ENCODE measurements at regions not wholly inside any gene's neighbourhood (a gene's known extent, or its start where the extent isn't known, plus 50 kb on each side); places are given as distances from the start of the nearest gene placed in this dataset.

DNA sequence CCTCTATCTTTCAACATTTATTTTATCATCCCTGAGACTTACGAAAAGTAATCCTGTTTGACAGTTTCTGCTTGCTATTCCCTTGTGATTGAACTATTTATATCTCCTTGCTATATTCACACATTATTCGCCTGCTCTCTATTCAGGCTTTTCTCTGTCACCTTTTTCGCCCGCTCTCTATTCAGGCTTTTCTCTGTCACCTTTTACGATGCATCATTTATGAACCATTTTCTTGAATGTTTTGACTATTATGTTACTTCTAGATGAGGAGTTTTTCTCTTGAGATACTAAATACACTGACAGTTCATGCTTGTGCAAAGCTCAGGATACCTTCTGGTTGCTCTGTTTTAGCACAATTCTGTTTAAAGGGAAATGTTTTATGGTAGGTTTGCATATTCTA is 143.3 kb upstream of the VSTM2A start:
- DNase-seq = no peak
- H3K27ac Mint-ChIP-seq (ENCODE audit: unreplicated experiment) = no peak overlapping the region
- no peaks in the 10 kb centered on the region for H3K4me1 Mint-ChIP-seq (ENCODE audit: low read depth, unreplicated experiment)
- H3K36me3 Mint-ChIP-seq (ENCODE audit: insufficient read depth, unreplicated experiment) = no peaks in the 10 kb centered on the region
- CTCF ChIA-PET = no interaction called here
- H3K4me3 Mint-ChIP-seq (ENCODE audit: low read depth, unreplicated experiment) = no peak overlapping the region
- H3K9me3 Mint-ChIP-seq (ENCODE audit: low read depth, unreplicated experiment) = peaks cover 2% of the 10 kb centered on the region
- BruUV-seq (replicated peaks) = no TSS peak
- intact Hi-C loops (cut with micrococcal nuclease; ENCODE audit: unreplicated experiment) = no loop called here
- H3K27me3 Mint-ChIP-seq (ENCODE audit: unreplicated experiment) = no peaks in the 10 kb centered on the region
- TF ChIP-seq, protein P1, sequence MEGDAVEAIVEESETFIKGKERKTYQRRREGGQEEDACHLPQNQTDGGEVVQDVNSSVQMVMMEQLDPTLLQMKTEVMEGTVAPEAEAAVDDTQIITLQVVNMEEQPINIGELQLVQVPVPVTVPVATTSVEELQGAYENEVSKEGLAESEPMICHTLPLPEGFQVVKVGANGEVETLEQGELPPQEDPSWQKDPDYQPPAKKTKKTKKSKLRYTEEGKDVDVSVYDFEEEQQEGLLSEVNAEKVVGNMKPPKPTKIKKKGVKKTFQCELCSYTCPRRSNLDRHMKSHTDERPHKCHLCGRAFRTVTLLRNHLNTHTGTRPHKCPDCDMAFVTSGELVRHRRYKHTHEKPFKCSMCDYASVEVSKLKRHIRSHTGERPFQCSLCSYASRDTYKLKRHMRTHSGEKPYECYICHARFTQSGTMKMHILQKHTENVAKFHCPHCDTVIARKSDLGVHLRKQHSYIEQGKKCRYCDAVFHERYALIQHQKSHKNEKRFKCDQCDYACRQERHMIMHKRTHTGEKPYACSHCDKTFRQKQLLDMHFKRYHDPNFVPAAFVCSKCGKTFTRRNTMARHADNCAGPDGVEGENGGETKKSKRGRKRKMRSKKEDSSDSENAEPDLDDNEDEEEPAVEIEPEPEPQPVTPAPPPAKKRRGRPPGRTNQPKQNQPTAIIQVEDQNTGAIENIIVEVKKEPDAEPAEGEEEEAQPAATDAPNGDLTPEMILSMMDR (IDR thresholded peaks at IDR 0.05; ENCODE audit: unreplicated experiment) = no peak

DNA sequence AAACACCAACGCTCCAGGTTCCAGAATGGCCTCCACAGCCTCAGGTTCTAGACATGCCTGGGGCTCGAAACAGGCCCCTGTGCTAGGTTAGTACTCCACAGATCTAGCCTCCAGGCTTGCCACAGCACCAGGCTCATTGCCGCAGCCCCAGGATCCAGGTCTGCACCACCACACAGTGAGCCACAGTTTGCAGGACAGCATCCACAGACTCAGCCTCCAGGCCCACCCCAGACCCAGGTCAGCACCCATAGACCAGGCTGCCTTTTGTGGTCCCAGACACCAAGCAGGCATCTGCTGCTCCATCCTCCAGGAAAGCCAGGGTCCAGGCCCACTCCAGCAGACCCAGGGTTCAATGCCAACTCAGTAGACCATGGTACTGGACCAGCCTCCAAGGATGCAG is 132.3 kb upstream of the VSTM2A start:
- no peaks in the 10 kb centered on the region for H3K36me3 Mint-ChIP-seq (ENCODE audit: insufficient read depth, unreplicated experiment)
- no peak overlapping the region for H3K4me3 Mint-ChIP-seq (ENCODE audit: low read depth, unreplicated experiment)
- H3K4me1 Mint-ChIP-seq (ENCODE audit: low read depth, unreplicated experiment) = no peaks in the 10 kb centered on the region
- CTCF ChIA-PET = no interaction called here
- TF ChIP-seq, protein P1 (IDR thresholded peaks at IDR 0.05; ENCODE audit: unreplicated experiment) = no peak
- H3K27ac Mint-ChIP-seq (ENCODE audit: unreplicated experiment) = no peak overlapping the region
- peaks cover 22% of the 10 kb centered on the region for H3K9me3 Mint-ChIP-seq (ENCODE audit: low read depth, unreplicated experiment)
- no peaks in the 10 kb centered on the region for H3K27me3 Mint-ChIP-seq (ENCODE audit: unreplicated experiment)
- BruUV-seq (replicated peaks) = no TSS peak
- intact Hi-C loops (cut with micrococcal nuclease; ENCODE audit: unreplicated experiment) = no loop called here
- no peak for DNase-seq

DNA sequence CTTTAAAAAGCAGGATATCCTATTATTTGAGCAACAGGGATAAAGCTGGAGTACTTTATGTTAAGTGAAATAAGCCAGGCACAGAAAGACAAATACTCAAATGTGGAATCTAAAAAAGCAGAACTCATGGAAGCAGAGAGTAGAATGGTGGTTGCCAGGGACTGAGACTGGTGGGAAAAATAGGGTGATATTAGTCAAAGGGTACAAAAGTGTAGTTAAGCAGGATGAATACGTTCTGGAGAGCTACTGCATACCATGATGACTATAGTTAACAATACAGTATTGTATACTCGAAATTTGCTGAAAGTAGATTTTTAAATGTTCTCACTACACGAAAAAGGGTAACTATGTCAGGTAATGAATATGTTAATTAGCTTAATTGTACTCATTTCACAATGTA is 125.5 kb upstream of the VSTM2A start:
- no TSS peak for BruUV-seq (replicated peaks)
- CTCF ChIA-PET = no interaction called here

DNA sequence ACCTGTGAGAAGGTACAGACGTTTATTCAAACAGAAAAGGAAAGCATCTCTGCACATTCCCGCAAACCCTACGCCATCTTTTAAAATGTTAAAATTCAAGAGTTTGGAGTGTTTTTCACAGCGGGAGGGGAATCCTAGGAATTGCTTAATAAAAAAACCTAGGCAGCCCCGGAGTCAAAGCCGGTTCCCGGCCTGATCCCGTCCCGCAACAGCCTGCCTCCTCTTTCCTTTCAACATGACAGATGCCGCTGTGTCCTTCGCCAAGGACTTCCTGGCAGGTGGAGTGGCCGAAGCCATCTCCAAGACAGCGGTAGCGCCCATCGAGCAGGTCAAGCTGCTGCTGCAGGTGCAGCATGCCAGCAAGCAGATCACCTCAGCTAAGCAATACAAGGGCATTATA is 123.0 kb upstream of the VSTM2A start:
- no peak overlapping the region for H3K4me3 Mint-ChIP-seq (ENCODE audit: low read depth, unreplicated experiment)
- no peaks in the 10 kb centered on the region for H3K4me1 Mint-ChIP-seq (ENCODE audit: low read depth, unreplicated experiment)
- H3K9me3 Mint-ChIP-seq (ENCODE audit: low read depth, unreplicated experiment) = peaks cover 10% of the 10 kb centered on the region
- TF ChIP-seq, protein P1 (IDR thresholded peaks at IDR 0.05; ENCODE audit: unreplicated experiment) = no peak
- CTCF ChIA-PET = interaction anchor here (0.7 kb wide), 1 partner anchor 851 kb away, joined by 3 read pairs; no protein-coding TSS in a partner anchor
- no peak overlapping the region for H3K27ac Mint-ChIP-seq (ENCODE audit: unreplicated experiment)
- no peaks in the 10 kb centered on the region for H3K27me3 Mint-ChIP-seq (ENCODE audit: unreplicated experiment)
- intact Hi-C loops (cut with micrococcal nuclease; ENCODE audit: unreplicated experiment) = no loop called here
- DNase-seq = no peak
- no peaks in the 10 kb centered on the region for H3K36me3 Mint-ChIP-seq (ENCODE audit: insufficient read depth, unreplicated experiment)
- no TSS peak for BruUV-seq (replicated peaks)

More for the DNA sequence above, 125.5 kb upstream of the VSTM2A start:
- no peak for DNase-seq
- Mint-ChIP-seq H3K4me3 (ENCODE audit: low read depth, unreplicated experiment) (no peak overlapping the region), H3K9me3 (ENCODE audit: low read depth, unreplicated experiment) (peaks cover 23% of the 10 kb centered on the region), H3K27me3 (ENCODE audit: unreplicated experiment) (no peaks in the 10 kb centered on the region), H3K36me3 (ENCODE audit: insufficient read depth, unreplicated experiment) (no peaks in the 10 kb centered on the region), H3K4me1 (ENCODE audit: low read depth, unreplicated experiment) (no peaks in the 10 kb centered on the region), H3K27ac (ENCODE audit: unreplicated experiment) (no peak overlapping the region)
- intact Hi-C loops (cut with micrococcal nuclease; ENCODE audit: unreplicated experiment) = no loop called here
- TF ChIP-seq, protein P1 (IDR thresholded peaks at IDR 0.05; ENCODE audit: unreplicated experiment) = no peak
